Kidney epithelial cell (primary cell): ENCODE measurements at regions not wholly inside any gene's neighbourhood (a gene's known extent, or its start where the extent isn't known, plus 50 kb on each side); places are given as distances from the start of the nearest gene placed in this dataset.
"Not testable (repeated sequence)": the region's sequence is repeated elsewhere in the genome, so short reads cannot be mapped to it uniquely, and the experiment has no call there.

Source experiments
- DNase-seq: peaks from one replicate; pipeline ENCODE4 v3.0.0-alpha.2; 2010; ENCODE audit warnings: low read depth
- H3K27me3 ChIP-seq: 2 replicates; pipeline ENCODE4 v1.6.0; 2011; ENCODE audit warnings: low read length; ENCODE audit not compliant: control insufficient read depth, insufficient read depth
- H3K36me3 ChIP-seq: 2 replicates; pipeline ENCODE4 v1.5.1; 2011; ENCODE audit warnings: low read length; ENCODE audit not compliant: control insufficient read depth, insufficient read depth
- H3K4me3 ChIP-seq: 2 replicates; pipeline ENCODE4 v1.5.1; 2011; ENCODE audit warnings: low read depth, mild to moderate bottlenecking, control low read depth, low read length
- TF ChIP-seq, protein P1 (sequence below): IDR thresholded peaks from 2 replicates; pipeline ENCODE4 v1.5.1; 2011; ENCODE audit warnings: mild to moderate bottlenecking, moderate library complexity, low read length, control low read depth, inconsistent platforms; ENCODE audit not compliant: insufficient read depth, poor library complexity, severe bottlenecking

GRCh38 chr5:69006030-69006429 lies 87.8 kb upstream of the SLC30A5 start:
- TF ChIP-seq, protein P1, sequence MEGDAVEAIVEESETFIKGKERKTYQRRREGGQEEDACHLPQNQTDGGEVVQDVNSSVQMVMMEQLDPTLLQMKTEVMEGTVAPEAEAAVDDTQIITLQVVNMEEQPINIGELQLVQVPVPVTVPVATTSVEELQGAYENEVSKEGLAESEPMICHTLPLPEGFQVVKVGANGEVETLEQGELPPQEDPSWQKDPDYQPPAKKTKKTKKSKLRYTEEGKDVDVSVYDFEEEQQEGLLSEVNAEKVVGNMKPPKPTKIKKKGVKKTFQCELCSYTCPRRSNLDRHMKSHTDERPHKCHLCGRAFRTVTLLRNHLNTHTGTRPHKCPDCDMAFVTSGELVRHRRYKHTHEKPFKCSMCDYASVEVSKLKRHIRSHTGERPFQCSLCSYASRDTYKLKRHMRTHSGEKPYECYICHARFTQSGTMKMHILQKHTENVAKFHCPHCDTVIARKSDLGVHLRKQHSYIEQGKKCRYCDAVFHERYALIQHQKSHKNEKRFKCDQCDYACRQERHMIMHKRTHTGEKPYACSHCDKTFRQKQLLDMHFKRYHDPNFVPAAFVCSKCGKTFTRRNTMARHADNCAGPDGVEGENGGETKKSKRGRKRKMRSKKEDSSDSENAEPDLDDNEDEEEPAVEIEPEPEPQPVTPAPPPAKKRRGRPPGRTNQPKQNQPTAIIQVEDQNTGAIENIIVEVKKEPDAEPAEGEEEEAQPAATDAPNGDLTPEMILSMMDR = no peak
- no peak overlapping the region for H3K4me3 ChIP-seq
- H3K27me3 ChIP-seq = peaks cover 2% of the 10 kb centered on the region
- no peaks in the 10 kb centered on the region for H3K36me3 ChIP-seq
- DNase-seq = no peak

DNA sequence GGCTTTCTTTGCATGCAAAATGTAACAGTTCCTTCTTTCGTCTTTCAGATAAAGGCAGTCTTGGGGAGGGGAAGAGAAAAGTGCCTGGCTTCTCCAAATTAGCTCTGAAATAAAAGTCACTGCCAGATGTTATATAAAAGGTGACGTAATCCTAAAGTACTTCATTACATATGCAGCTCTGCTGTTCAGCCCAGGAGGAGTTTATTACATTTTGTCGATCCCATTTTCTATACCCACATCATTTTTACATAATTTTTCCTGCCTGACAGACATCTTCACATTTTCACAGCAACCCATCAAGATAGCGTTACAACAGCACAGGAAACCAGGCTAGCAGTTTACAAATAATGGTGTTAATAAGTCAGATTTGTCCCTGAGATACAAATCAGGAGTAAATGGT lies 86.7 kb upstream of the SLC30A5 start:
- peaks cover 2% of the 10 kb centered on the region for H3K27me3 ChIP-seq
- TF ChIP-seq, protein P1 = no peak
- no peak overlapping the region for H3K4me3 ChIP-seq
- no peaks in the 10 kb centered on the region for H3K36me3 ChIP-seq
- DNase-seq = no peak

DNA sequence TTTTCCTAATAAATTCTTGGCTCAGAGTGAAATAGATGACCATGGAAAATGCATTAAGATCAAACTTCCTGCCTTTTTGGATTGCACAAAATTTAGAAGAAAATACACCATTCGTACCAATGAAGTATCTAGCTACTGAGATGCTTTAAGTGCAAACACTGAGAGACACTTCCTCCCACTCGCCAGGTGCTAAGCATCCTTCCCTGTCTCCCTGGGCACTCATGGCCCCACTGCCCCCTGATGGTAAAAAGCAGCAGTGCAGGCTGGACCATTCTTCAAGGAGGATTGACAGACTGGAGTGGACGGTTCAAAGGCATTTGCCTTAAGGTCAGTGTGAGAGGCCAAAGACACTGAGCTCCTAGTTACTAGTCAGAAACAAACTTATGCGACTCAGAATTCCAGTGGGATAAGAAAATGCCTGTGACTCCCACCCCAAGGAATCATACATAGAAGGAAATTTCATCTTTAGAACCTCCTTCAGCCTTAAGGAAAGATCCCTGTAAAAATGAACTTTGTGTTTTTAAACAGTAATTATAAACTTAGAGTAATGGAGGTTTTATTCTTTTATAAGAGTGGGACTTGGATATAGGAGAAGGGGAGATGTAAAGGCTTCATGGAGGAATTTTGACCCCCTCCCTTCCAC lies 86.0 kb upstream of the SLC30A5 start:
- Histone ChIP-seq H3K4me3 (no peak overlapping the region), H3K27me3 (peaks cover 2% of the 10 kb centered on the region), H3K36me3 (no peaks in the 10 kb centered on the region)
- peak; percentile 31 for DNase-seq
- TF ChIP-seq, protein P1 = peak; percentile 95

GRCh38 chr5:69010476-69010875 lies 83.3 kb upstream of the SLC30A5 start:
- TF ChIP-seq, protein P1 = no peak
- DNase-seq = no peak
- Histone ChIP-seq H3K36me3 (no peaks in the 10 kb centered on the region), H3K4me3 (no peak overlapping the region), H3K27me3 (peaks cover 2% of the 10 kb centered on the region)

DNA sequence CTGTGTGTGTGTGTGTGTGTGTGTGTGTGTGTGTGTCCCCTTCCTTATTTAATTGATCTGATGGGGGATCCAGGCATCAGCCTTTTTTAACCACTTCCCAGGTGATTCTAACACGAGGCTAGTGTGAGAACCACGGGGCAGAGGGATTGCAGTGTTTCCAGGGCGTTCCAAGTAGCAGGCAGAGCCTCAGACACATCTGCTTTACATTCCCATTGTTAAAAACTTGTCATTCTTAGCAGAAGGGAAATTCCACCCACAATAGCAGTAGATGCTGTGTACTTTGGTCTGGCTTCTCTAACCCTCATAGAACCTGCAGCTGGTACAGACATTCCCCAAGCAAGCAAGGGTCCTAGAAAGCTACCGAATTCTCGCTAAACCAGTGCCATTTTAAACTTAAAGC lies 81.9 kb upstream of the SLC30A5 start:
- Histone ChIP-seq H3K27me3 (peaks cover under 1% of the 10 kb centered on the region), H3K36me3 (no peaks in the 10 kb centered on the region), H3K4me3 (no peak overlapping the region)
- no peak for DNase-seq
- TF ChIP-seq, protein P1 = no peak

DNA sequence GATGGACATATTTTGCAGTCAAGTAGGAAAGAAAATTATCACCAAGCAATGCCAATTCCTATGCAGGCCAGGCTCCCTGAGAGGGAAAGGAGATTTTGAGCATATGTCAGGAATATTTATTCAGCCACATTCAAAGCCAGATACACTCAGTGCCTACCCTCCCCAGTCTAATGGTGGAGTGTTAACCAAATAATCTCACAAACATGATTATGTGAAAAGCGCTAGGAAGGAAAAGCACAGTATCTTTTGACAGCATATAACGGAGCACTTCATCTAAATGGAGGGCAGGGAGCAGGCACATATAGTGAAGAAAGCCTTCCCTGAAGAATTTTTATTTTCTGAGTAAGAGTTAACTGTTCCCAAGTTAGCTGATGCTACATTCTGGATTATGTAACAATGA lies 80.3 kb upstream of the SLC30A5 start:
- TF ChIP-seq, protein P1 = no peak
- no peak overlapping the region for H3K4me3 ChIP-seq
- DNase-seq = no peak

GRCh38 chr5:69014007-69014406 lies 79.8 kb upstream of the SLC30A5 start:
- not testable (repeated sequence) for DNase-seq, H3K27me3 ChIP-seq, H3K4me3 ChIP-seq, H3K36me3 ChIP-seq

More for the DNA sequence above, 80.3 kb upstream of the SLC30A5 start:
- H3K27me3 ChIP-seq = no peaks in the 10 kb centered on the region
- no peaks in the 10 kb centered on the region for H3K36me3 ChIP-seq
